ENCODE measurements at regions not wholly inside any gene's neighbourhood (a gene's known extent, or its start where the extent isn't known, plus 50 kb on each side); places are given as distances from the start of the nearest gene placed in this dataset.

GRCh38 chr6:85385636-85386315, 64.1 kb upstream of the NT5E start:
- Histone ChIP-seq H4K20me1 (ENCODE audit: insufficient read depth, low read length) (no peaks in the 10 kb centered on the region), H3K27me3 (ENCODE audit: insufficient read depth, low read length) (no peaks in the 10 kb centered on the region), H3K4me2 (ENCODE audit: low read length) (no peak overlapping the region), H3K9ac (ENCODE audit: low read length) (no peak overlapping the region), H2AFZ (ENCODE audit: low read length) (no peak overlapping the region), H3K9me2 (ENCODE audit: low read depth, low read length) (no peaks in the 10 kb centered on the region), H3F3A (ENCODE audit: insufficient read depth, low read length) (no peaks in the 10 kb centered on the region), H3K79me2 (ENCODE audit: insufficient read depth, low read length) (no peaks in the 10 kb centered on the region), H3K36me3 (ENCODE audit: insufficient read depth, low read length) (no peaks in the 10 kb centered on the region), H3K4me1 (ENCODE audit: insufficient read depth, low read length, severe bottlenecking) (no peaks in the 10 kb centered on the region), H3K27ac (ENCODE audit: low read depth, low read length, poor library complexity, severe bottlenecking) (no peak overlapping the region), H3K9me3 (ENCODE audit: low read length) (no peaks in the 10 kb centered on the region), H3K4me3 (ENCODE audit: low read depth, low read length, poor library complexity, severe bottlenecking) (no peak overlapping the region)
- TF ChIP-seq EZH2 (IDR thresholded peaks at IDR 0.05; ENCODE audit: borderline replicate concordance, low read length), result no peak
- TF ChIP-seq CTCF (IDR thresholded peaks at IDR 0.05; ENCODE audit: low read length), result no peak

GRCh38 chr6:85383042-85383441, 66.8 kb upstream of the NT5E start:
- Histone ChIP-seq H4K20me1 (ENCODE audit: insufficient read depth, low read length) (no peaks in the 10 kb centered on the region), H3K4me2 (ENCODE audit: low read length) (no peak overlapping the region), H3K79me2 (ENCODE audit: insufficient read depth, low read length) (no peaks in the 10 kb centered on the region), H2AFZ (ENCODE audit: low read length) (no peak overlapping the region), H3K27me3 (ENCODE audit: insufficient read depth, low read length) (no peaks in the 10 kb centered on the region), H3K9ac (ENCODE audit: low read length) (no peak overlapping the region), H3K27ac (ENCODE audit: low read depth, low read length, poor library complexity, severe bottlenecking) (no peak overlapping the region), H3K4me3 (ENCODE audit: low read depth, low read length, poor library complexity, severe bottlenecking) (no peak overlapping the region), H3F3A (ENCODE audit: insufficient read depth, low read length) (no peaks in the 10 kb centered on the region), H3K9me3 (ENCODE audit: low read length) (no peaks in the 10 kb centered on the region), H3K9me2 (ENCODE audit: low read depth, low read length) (no peaks in the 10 kb centered on the region), H3K36me3 (ENCODE audit: insufficient read depth, low read length) (no peaks in the 10 kb centered on the region), H3K4me1 (ENCODE audit: insufficient read depth, low read length, severe bottlenecking) (no peaks in the 10 kb centered on the region)
- no peak for TF ChIP-seq EZH2 (IDR thresholded peaks at IDR 0.05; ENCODE audit: borderline replicate concordance, low read length)
- no peak for TF ChIP-seq CTCF (IDR thresholded peaks at IDR 0.05; ENCODE audit: low read length)

- no peaks in the 10 kb centered on the region for H3K9me3 ChIP-seq (ENCODE audit: low read length)
- no peak overlapping the region for H3K27ac ChIP-seq (ENCODE audit: low read depth, low read length, poor library complexity, severe bottlenecking)
- no peaks in the 10 kb centered on the region for H3K79me2 ChIP-seq (ENCODE audit: insufficient read depth, low read length)
- no peaks in the 10 kb centered on the region for H3K4me1 ChIP-seq (ENCODE audit: insufficient read depth, low read length, severe bottlenecking)
- no peaks in the 10 kb centered on the region for H4K20me1 ChIP-seq (ENCODE audit: insufficient read depth, low read length)
- H3K9me2 ChIP-seq (ENCODE audit: low read depth, low read length), result no peaks in the 10 kb centered on the region
- no peak for TF ChIP-seq EZH2 (IDR thresholded peaks at IDR 0.05; ENCODE audit: borderline replicate concordance, low read length)
- no peak for TF ChIP-seq CTCF (IDR thresholded peaks at IDR 0.05; ENCODE audit: low read length)
- H3F3A ChIP-seq (ENCODE audit: insufficient read depth, low read length), result no peaks in the 10 kb centered on the region
- H3K27me3 ChIP-seq (ENCODE audit: insufficient read depth, low read length), result no peaks in the 10 kb centered on the region
- H3K4me2 ChIP-seq (ENCODE audit: low read length), result no peak overlapping the region
- no peak overlapping the region for H2AFZ ChIP-seq (ENCODE audit: low read length)
- no peaks in the 10 kb centered on the region for H3K36me3 ChIP-seq (ENCODE audit: insufficient read depth, low read length)
- no peak overlapping the region for H3K9ac ChIP-seq (ENCODE audit: low read length)
- H3K4me3 ChIP-seq (ENCODE audit: low read depth, low read length, poor library complexity, severe bottlenecking), result no peak overlapping the region
Measured at GRCh38 chr6:85382541-85382940, 67.3 kb upstream of the NT5E start.
